K562 (cell line): ENCODE measurements at regions not wholly inside any gene's neighbourhood (a gene's known extent, or its start where the extent isn't known, plus 50 kb on each side); places are given as distances from the start of the nearest gene placed in this dataset.

Source experiments
- CUX1 ChIP-seq: fragments of 200-800 bp; sonication (Bioruptor generic); IDR thresholded peaks from 2 replicates; pipeline ENCODE4 v1.6.1; 2016; ENCODE audit warnings: missing genetic modification characterization, missing compliant biosample characterization
- KDM4B ChIP-seq, 2 experiments: fragments of 450-650 bp in 1 of 2; sonication (generic) in 1 of 2; IDR thresholded peaks; 2 replicates each; pipeline ENCODE4 v1.6.1; 2016 to 2017; ENCODE audit warnings: borderline replicate concordance in 2 of 2, antibody characterized with exemption in 1 of 2, low read depth in 1 of 2, mild to moderate bottlenecking in 1 of 2
- MLLT1 ChIP-seq, 2 experiments: fragments of 450-650 bp; IDR thresholded peaks; 2 replicates each; pipeline ENCODE4 v1.6.1; 2016
- MYBL2 ChIP-seq, 2 experiments: fragments of 450-650 bp in 1 of 2; sonication (generic) in 1 of 2; formaldehyde crosslinking in 1 of 2; IDR thresholded peaks; 2 replicates each; pipeline versions ENCODE4 v1.6.1 to v1.8.1; 2017 to 2022; ENCODE audit warnings: borderline replicate concordance in 1 of 2, inconsistent platforms in 1 of 2, low read depth in 1 of 2, mild to moderate bottlenecking in 1 of 2, missing genetic modification reagents in 1 of 2, moderate library complexity in 1 of 2
- NCOA2 ChIP-seq, 2 experiments: fragments of 450-650 bp; IDR thresholded peaks; 2 replicates each; pipeline ENCODE4 v1.6.1; 2018; ENCODE audit warnings: mild to moderate bottlenecking in 2 of 2, moderate library complexity in 1 of 2; ENCODE audit not compliant: partially characterized antibody in 2 of 2
- NRF1 ChIP-seq, 2 experiments: fragments of 450-650 bp; IDR thresholded peaks in 1 of 2; conservative IDR thresholded peaks in 1 of 2; 2 replicates each; pipeline ENCODE4 v1.6.1; 2014; ENCODE audit warnings: mild to moderate bottlenecking in 2 of 2
- POLR2B ChIP-seq: fragments of 450-650 bp; IDR thresholded peaks from 2 replicates; pipeline ENCODE4 v1.6.1; 2018; ENCODE audit warnings: low read depth; ENCODE audit not compliant: partially characterized antibody
- TOE1 ChIP-seq, 2 experiments: fragments of 450-650 bp in 1 of 2; sonication (generic) in 1 of 2; formaldehyde crosslinking in 1 of 2; IDR thresholded peaks; 2 replicates each; pipeline versions ENCODE4 v1.7.1 to v1.8.0; 2016 to 2022; ENCODE audit warnings: borderline replicate concordance in 2 of 2, mild to moderate bottlenecking in 2 of 2, antibody characterized with exemption in 1 of 2, inconsistent platforms in 1 of 2, low read depth in 1 of 2, missing genetic modification reagents in 1 of 2, moderate library complexity in 1 of 2
- ZNF133 ChIP-seq: fragments of 250-450 bp; sonication (Bioruptor Pico); IDR thresholded peaks from 2 replicates; pipeline ENCODE4 v1.4.0; 2020; ENCODE audit warnings: mild to moderate bottlenecking
- ZNF197 ChIP-seq: fragments of 200-800 bp; sonication (Bioruptor generic); IDR thresholded peaks from 2 replicates; pipeline ENCODE4 v1.6.1; 2016; ENCODE audit warnings: low read depth, missing genetic modification characterization, missing compliant biosample characterization
- ZNF696 ChIP-seq: fragments of 250-450 bp; sonication (Bioruptor Pico); conservative IDR thresholded peaks from 2 replicates; pipeline ENCODE4 v1.4.0; 2020; ENCODE audit warnings: mild to moderate bottlenecking, moderate library complexity
- TF ChIP-seq, protein P1 (sequence below), 3 experiments: fragments of 200-800 bp in 1 of 3; fragments of 250-450 bp in 1 of 3; fragments of 450-650 bp in 1 of 3; sonication (Bioruptor Pico) in 1 of 3; sonication (Bioruptor generic) in 1 of 3; formaldehyde crosslinking in 1 of 3; IDR thresholded peaks; 2 replicates each; pipeline versions ENCODE4 v1.6.1 to v1.8.0; 2016 to 2022; ENCODE audit warnings: mild to moderate bottlenecking in 2 of 3, missing genetic modification characterization in 2 of 3, missing compliant biosample characterization in 1 of 3, moderate library complexity in 1 of 3
- TF ChIP-seq, protein P2 (sequence below), 3 experiments: fragments of 200-800 bp in 1 of 3; sonication (Bioruptor generic) in 1 of 3; sonication (generic) in 1 of 3; formaldehyde crosslinking in 1 of 3; IDR thresholded peaks; 2 replicates each; pipeline versions ENCODE4 v1.6.1 to v1.8.0; 2016 to 2022; ENCODE audit warnings: mild to moderate bottlenecking in 2 of 3, missing compliant biosample characterization in 2 of 3, missing genetic modification characterization in 2 of 3, missing genetic modification reagents in 1 of 3

DNA sequence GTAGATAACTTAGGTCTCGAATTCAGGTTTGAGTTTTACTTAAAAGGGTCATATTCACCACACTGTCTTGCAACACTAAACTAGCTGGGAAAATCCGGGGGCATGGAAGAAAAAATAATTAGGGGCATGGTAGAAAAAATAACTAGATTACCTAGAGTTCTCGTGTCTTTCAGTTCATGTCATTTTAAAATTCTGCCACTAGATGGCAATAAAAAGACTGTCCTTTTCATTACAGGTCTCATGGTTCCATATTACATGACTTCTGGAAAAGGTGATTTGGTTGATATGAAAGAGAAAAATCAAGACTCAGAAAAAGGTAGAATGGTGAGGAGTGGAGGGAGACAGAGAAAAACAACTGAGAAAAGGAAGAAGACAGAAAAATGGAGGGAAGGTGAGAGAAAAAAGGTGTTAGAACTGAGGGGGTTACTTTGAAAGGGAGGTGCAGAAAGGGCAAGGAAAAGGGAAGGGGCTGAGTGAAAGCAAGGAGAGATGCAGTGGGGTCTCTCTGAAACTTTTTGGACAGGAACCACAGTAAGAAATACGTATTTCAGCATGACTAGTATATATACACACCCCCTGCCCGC is 299.0 kb downstream of the KLF12 start (continued):
- TF ChIP-seq, protein P1, sequence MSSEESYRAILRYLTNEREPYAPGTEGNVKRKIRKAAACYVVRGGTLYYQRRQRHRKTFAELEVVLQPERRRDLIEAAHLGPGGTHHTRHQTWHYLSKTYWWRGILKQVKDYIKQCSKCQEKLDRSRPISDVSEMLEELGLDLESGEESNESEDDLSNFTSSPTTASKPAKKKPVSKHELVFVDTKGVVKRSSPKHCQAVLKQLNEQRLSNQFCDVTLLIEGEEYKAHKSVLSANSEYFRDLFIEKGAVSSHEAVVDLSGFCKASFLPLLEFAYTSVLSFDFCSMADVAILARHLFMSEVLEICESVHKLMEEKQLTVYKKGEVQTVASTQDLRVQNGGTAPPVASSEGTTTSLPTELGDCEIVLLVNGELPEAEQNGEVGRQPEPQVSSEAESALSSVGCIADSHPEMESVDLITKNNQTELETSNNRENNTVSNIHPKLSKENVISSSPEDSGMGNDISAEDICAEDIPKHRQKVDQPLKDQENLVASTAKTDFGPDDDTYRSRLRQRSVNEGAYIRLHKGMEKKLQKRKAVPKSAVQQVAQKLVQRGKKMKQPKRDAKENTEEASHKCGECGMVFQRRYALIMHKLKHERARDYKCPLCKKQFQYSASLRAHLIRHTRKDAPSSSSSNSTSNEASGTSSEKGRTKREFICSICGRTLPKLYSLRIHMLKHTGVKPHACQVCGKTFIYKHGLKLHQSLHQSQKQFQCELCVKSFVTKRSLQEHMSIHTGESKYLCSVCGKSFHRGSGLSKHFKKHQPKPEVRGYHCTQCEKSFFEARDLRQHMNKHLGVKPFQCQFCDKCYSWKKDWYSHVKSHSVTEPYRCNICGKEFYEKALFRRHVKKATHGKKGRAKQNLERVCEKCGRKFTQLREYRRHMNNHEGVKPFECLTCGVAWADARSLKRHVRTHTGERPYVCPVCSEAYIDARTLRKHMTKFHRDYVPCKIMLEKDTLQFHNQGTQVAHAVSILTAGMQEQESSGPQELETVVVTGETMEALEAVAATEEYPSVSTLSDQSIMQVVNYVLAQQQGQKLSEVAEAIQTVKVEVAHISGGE (CRISPR knock-in tag; IDR thresholded peaks at IDR 0.05), result no peak
- TF ChIP-seq MLLT1 (IDR thresholded peaks at IDR 0.05) (no peak), TOE1 (IDR thresholded peaks at IDR 0.05; ENCODE audit: borderline replicate concordance) (no peak), TOE1 (CRISPR knock-in tag; IDR thresholded peaks at IDR 0.05; ENCODE audit: borderline replicate concordance, low read depth) (no peak), NCOA2 (IDR thresholded peaks at IDR 0.05; ENCODE audit: partially characterized antibody in 2 of 2) (no peak), CUX1 (no peak), ZNF197 (CRISPR knock-in tag) (no peak), NRF1 (conservative IDR thresholded peaks at IDR 0.05 in 1 of 2, IDR thresholded peaks at IDR 0.05 in 1 of 2) (no peak), ZNF696 (CRISPR knock-in tag) (no peak), ZNF133 (CRISPR knock-in tag) (no peak), MYBL2 (IDR thresholded peaks at IDR 0.05; ENCODE audit: low read depth) (no peak), MYBL2 (CRISPR knock-in tag; IDR thresholded peaks at IDR 0.05; ENCODE audit: borderline replicate concordance) (no peak), KDM4B (IDR thresholded peaks at IDR 0.05; ENCODE audit: borderline replicate concordance in 2 of 2, low read depth in 1 of 2) (no peak), POLR2B (no peak)
- TF ChIP-seq, protein P2, sequence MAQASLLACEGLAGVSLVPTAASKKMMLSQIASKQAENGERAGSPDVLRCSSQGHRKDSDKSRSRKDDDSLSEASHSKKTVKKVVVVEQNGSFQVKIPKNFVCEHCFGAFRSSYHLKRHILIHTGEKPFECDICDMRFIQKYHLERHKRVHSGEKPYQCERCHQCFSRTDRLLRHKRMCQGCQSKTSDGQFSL (CRISPR knock-in tag; IDR thresholded peaks at IDR 0.05), result no peak
- TF ChIP-seq, protein P2 (tag; IDR thresholded peaks at IDR 0.05), result no peak
